CD4-positive, CD25-positive, alpha-beta regulatory T cell (primary cell): ENCODE measurements at regions not wholly inside any gene's neighbourhood (a gene's known extent, or its start where the extent isn't known, plus 50 kb on each side); places are given as distances from the start of the nearest gene placed in this dataset.
A peak's percentile ranks its signal among the peaks of the same experiment; 100 is the strongest.

Experiments used
- ATAC-seq, 2 donors: fragments of 150-1000 bp; cut with Tn5 transposase; one replicate each; pipeline ENCODE4 v1.10.0; 2021; ENCODE audit warnings: low read depth in 2 of 2, moderate number of reproducible peaks in 2 of 2, moderate library complexity in 1 of 2
- DNase-seq, 3 donors: peaks; one replicate each; pipeline versions ENCODE4 v3.0.0 to v3.0.0-alpha.2; 2012 to 2022; ENCODE audit warnings: mixed read lengths in 1 of 3
- H3K27ac ChIP-seq: one replicate; pipeline ENCODE4 v1.7.0; 2013; ENCODE audit warnings: mild to moderate bottlenecking, low read length; ENCODE audit not compliant: insufficient read depth, poor library complexity, severe bottlenecking
- H3K27me3 ChIP-seq: one replicate; pipeline ENCODE4 v1.7.0; 2013; ENCODE audit warnings: low read length; ENCODE audit not compliant: control insufficient read depth, insufficient read depth
- H3K36me3 ChIP-seq: one replicate; pipeline ENCODE4 v1.7.0; 2013; ENCODE audit warnings: mild to moderate bottlenecking, low read length, moderate library complexity; ENCODE audit not compliant: control insufficient read depth, insufficient read depth
- H3K4me1 ChIP-seq: 2 replicates; pipeline ENCODE4 v1.7.0; 2013; ENCODE audit warnings: mild to moderate bottlenecking, low read length; ENCODE audit not compliant: insufficient read depth, control insufficient read depth, poor library complexity, severe bottlenecking
- H3K4me3 ChIP-seq: one replicate; pipeline ENCODE4 v1.7.0; 2013; ENCODE audit warnings: low read depth, mild to moderate bottlenecking, low read length, moderate library complexity
- H3K9me3 ChIP-seq, 2 experiments: 1 replicate in 1 of 2; 2 replicates in 1 of 2; pipeline ENCODE4 v1.7.0; 2013; ENCODE audit warnings: low read length in 2 of 2, mild to moderate bottlenecking in 1 of 2, moderate library complexity in 1 of 2; ENCODE audit not compliant: control insufficient read depth in 2 of 2
- H3K27ac Mint-ChIP-seq, 3 donors: one replicate each; pipeline ENCODE4 v1.8.0; 2020 to 2022; ENCODE audit warnings: mild to moderate bottlenecking in 3 of 3, mixed read lengths in 3 of 3, moderate library complexity in 2 of 3
- H3K27me3 Mint-ChIP-seq: one replicate; pipeline ENCODE4 v1.8.0; 2022; ENCODE audit warnings: mild to moderate bottlenecking, mixed read lengths
- H3K36me3 Mint-ChIP-seq: one replicate; pipeline ENCODE4 v1.8.0; 2020; ENCODE audit warnings: mixed read lengths
- H3K4me1 Mint-ChIP-seq, 4 donors: one replicate each; pipeline ENCODE4 v1.8.0; 2020 to 2022; ENCODE audit warnings: mixed read lengths in 4 of 4, mild to moderate bottlenecking in 1 of 4
- H3K4me3 Mint-ChIP-seq, 4 donors: one replicate each; pipeline ENCODE4 v1.8.0; 2020 to 2022; ENCODE audit warnings: mild to moderate bottlenecking in 4 of 4, mixed read lengths in 4 of 4, moderate library complexity in 3 of 4
- H3K9me3 Mint-ChIP-seq, 7 donors: one replicate each; pipeline ENCODE4 v1.8.0; 2020 to 2022; ENCODE audit warnings: mixed read lengths in 7 of 7, mild to moderate bottlenecking in 3 of 7, moderate library complexity in 2 of 7

DNA sequence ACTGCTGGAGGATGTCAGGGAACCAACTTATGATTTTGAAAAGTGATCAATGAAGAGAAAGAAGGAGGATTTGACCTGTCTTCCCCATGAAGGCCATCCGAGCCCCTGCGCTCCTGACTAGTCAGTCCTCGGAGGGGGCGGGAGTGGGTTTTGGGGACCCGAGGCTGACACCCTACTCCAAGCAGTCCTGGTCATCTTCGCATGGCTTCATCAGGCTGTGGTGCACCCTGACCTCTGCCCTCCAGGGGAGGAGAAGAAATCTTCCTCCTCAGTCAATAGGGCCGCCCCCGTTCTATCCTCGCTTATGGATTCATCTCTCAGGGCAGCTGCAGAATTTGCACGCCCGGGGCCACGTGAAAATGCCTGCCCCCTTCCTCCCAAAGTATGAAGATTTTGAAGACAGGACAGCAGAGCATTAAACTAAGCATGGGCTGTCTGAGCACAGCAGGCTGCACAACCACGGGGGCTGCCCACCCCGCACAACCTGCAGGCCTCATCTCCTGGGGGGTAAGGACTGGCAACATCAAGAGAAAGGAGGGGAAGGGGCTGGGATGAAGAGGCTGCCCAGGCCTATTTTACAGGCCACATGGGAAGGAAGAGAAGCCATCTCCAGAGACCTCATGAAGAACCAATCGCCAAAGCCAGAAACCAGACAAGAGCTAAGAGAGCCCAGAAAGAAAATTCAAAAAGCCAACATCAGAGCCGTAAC, 138.1 kb upstream of the PHACTR3 start:
- Histone ChIP-seq H3K27me3 (no peaks in the 10 kb centered on the region), H3K4me1 (no peaks in the 10 kb centered on the region), H3K36me3 (no peaks in the 10 kb centered on the region), H3K9me3 (no peaks in the 10 kb centered on the region), H3K4me3 (no peak overlapping the region), H3K27ac (no peak overlapping the region)
- no peak for DNase-seq
- Mint-ChIP-seq H3K27ac (no peak overlapping the region), H3K27me3 (no peaks in the 10 kb centered on the region), H3K9me3 (no peaks in the 10 kb centered on the region), H3K36me3 (no peaks in the 10 kb centered on the region), H3K4me1 (no peaks in the 10 kb centered on the region), H3K4me3 (no peak overlapping the region)
- no peak for ATAC-seq

GRCh38 chr20:59468831-59469230, 135.5 kb upstream of the PHACTR3 start:
- H3K36me3 ChIP-seq, result no peaks in the 10 kb centered on the region
- no peak overlapping the region for H3K27ac ChIP-seq
- no peak overlapping the region for H3K4me3 ChIP-seq
- no peaks in the 10 kb centered on the region for H3K4me1 Mint-ChIP-seq
- H3K9me3 ChIP-seq, result no peaks in the 10 kb centered on the region
- no peak overlapping the region for H3K27ac Mint-ChIP-seq
- no peak for ATAC-seq
- no peaks in the 10 kb centered on the region for H3K36me3 Mint-ChIP-seq
- H3K9me3 Mint-ChIP-seq, result no peaks in the 10 kb centered on the region
- no peaks in the 10 kb centered on the region for H3K4me1 ChIP-seq
- no peak overlapping the region for H3K4me3 Mint-ChIP-seq
- no peaks in the 10 kb centered on the region for H3K27me3 ChIP-seq
- no peak for DNase-seq
- H3K27me3 Mint-ChIP-seq, result no peaks in the 10 kb centered on the region

GRCh38 chr20:59469267-59470252, 134.8 kb upstream of the PHACTR3 start:
- no peaks in the 10 kb centered on the region for H3K36me3 ChIP-seq
- no peak for ATAC-seq
- H3K4me1 Mint-ChIP-seq, result no peaks in the 10 kb centered on the region
- no peak for DNase-seq
- no peak overlapping the region for H3K4me3 Mint-ChIP-seq
- no peaks in the 10 kb centered on the region for H3K9me3 Mint-ChIP-seq
- no peak overlapping the region for H3K27ac Mint-ChIP-seq
- H3K27ac ChIP-seq, result no peak overlapping the region
- no peaks in the 10 kb centered on the region for H3K27me3 ChIP-seq
- no peaks in the 10 kb centered on the region for H3K9me3 ChIP-seq
- H3K4me3 ChIP-seq, result no peak overlapping the region
- H3K36me3 Mint-ChIP-seq, result no peaks in the 10 kb centered on the region
- H3K4me1 ChIP-seq, result no peaks in the 10 kb centered on the region
- H3K27me3 Mint-ChIP-seq, result peaks cover 6% of the 10 kb centered on the region

DNA sequence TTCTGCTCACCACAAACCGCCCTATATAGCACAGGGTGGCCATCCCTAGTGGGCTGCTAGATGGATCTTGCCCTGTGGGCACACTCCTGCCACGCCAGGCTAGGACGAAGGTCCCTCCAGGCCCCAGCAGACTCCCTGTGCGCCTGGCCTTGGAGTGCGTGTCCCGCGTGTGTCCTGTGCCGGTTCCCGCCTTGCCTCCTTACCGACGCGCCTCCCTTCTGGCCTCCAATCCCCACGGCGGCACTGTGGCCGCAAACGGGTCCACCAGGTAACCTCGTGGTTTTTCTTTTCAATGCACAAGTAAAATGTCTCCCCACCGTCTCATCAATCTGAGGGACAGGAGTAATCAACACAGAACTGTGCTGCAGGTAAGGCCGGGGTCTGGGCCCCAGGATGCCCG, 133.8 kb upstream of the PHACTR3 start:
- DNase-seq (no peak), ATAC-seq (no peak)
- no peaks in the 10 kb centered on the region for H3K4me1 ChIP-seq
- H3K36me3 ChIP-seq, result no peaks in the 10 kb centered on the region
- Mint-ChIP-seq H3K4me1 (no peaks in the 10 kb centered on the region), H3K36me3 (no peaks in the 10 kb centered on the region), H3K27me3 (peaks cover 6% of the 10 kb centered on the region), H3K4me3 (no peak overlapping the region), H3K27ac (no peak overlapping the region), H3K9me3 (no peaks in the 10 kb centered on the region)
- H3K27ac ChIP-seq, result no peak overlapping the region
- no peaks in the 10 kb centered on the region for H3K9me3 ChIP-seq
- no peak overlapping the region for H3K4me3 ChIP-seq
- no peaks in the 10 kb centered on the region for H3K27me3 ChIP-seq

DNA sequence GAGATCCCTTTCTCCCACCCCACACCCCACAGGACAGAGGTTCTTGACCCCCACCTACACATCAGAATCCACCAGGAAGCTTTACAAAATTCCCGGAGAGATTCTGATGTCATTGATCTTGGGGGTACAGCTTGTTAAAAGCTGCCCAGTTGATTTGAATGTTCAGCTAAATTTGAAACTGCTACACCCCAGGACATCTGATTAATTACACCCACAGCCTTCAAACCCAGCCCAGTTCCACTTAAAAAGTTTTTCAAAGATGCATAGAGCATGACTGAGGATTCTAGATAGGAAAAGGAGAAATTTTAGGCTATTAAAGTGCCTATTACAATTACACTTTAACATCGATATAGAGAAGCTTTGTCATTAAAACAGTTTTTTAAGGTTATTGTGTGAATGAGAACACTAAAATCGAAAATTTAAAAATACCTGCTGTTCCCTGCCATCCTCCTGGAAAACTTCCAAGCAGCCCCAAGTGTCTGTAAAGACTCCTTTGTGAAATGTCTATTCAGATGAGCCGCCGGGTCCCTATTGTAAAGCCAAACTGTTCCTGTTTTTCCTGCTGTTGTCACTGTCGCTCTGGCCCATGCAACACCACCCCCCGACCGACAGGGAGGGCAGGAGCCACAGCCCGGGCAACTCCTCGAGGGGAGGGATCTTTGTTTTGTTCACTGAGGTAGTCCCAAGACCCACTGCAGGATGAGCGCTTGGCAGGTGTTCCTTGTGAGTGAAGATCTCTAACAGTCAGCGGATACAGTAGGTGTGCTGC, 132.5 kb upstream of the PHACTR3 start:
- ATAC-seq (no peak), DNase-seq (no peak)
- no peaks in the 10 kb centered on the region for H3K36me3 ChIP-seq
- H3K9me3 Mint-ChIP-seq, result no peaks in the 10 kb centered on the region
- no peak overlapping the region for H3K4me3 ChIP-seq
- no peak overlapping the region for H3K27ac ChIP-seq
- no peaks in the 10 kb centered on the region for H3K9me3 ChIP-seq
- H3K4me3 Mint-ChIP-seq, result no peak overlapping the region
- H3K27me3 Mint-ChIP-seq, result peaks cover 6% of the 10 kb centered on the region
- no peaks in the 10 kb centered on the region for H3K4me1 ChIP-seq
- H3K36me3 Mint-ChIP-seq, result no peaks in the 10 kb centered on the region
- no peaks in the 10 kb centered on the region for H3K4me1 Mint-ChIP-seq
- peaks cover 1% of the 10 kb centered on the region for H3K27me3 ChIP-seq
- H3K27ac Mint-ChIP-seq, result peak overlapping the region in 1 of 3 donors; percentile 48

DNA sequence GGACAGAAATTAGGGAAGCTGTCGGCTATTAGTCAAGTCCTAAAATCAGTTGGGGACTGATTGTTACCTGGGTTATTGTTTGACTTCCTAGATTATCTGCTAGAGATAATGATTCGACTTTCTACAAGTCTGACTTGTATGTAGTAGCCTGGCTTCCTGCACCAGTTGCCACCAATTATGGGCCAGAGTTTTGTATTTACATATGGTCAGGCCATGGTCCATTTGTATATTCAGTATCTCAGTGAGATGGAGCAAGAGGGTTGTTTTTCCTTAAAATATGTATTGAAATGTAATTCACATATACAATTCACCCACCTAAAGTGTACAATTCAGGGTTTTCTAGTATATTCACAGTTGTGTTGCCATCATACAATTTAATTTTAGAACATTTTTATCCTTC, 130.6 kb upstream of the PHACTR3 start:
- Mint-ChIP-seq H3K4me3 (no peak overlapping the region), H3K4me1 (no peaks in the 10 kb centered on the region), H3K36me3 (no peaks in the 10 kb centered on the region), H3K27ac (no peak overlapping the region), H3K27me3 (peaks cover 6% of the 10 kb centered on the region), H3K9me3 (no peaks in the 10 kb centered on the region)
- H3K27me3 ChIP-seq, result peaks cover 2% of the 10 kb centered on the region
- ATAC-seq (no peak), DNase-seq (no peak)
- no peaks in the 10 kb centered on the region for H3K36me3 ChIP-seq
- H3K27ac ChIP-seq, result no peak overlapping the region
- no peaks in the 10 kb centered on the region for H3K4me1 ChIP-seq
- no peaks in the 10 kb centered on the region for H3K9me3 ChIP-seq
- H3K4me3 ChIP-seq, result no peak overlapping the region

GRCh38 chr20:59481067-59481466, 123.3 kb upstream of the PHACTR3 start:
- DNase-seq (no peak), ATAC-seq (no peak)
- Mint-ChIP-seq H3K27ac (no peak overlapping the region), H3K4me1 (no peaks in the 10 kb centered on the region), H3K27me3 (peaks cover 10% of the 10 kb centered on the region), H3K4me3 (no peak overlapping the region), H3K36me3 (no peaks in the 10 kb centered on the region), H3K9me3 (peaks cover 0 to 3% (median 0%) of the 10 kb centered on the region in 7 donors)
- Histone ChIP-seq H3K27me3 (peaks cover 13% of the 10 kb centered on the region), H3K4me1 (no peaks in the 10 kb centered on the region), H3K9me3 (no peaks in the 10 kb centered on the region), H3K36me3 (no peaks in the 10 kb centered on the region), H3K4me3 (no peak overlapping the region), H3K27ac (no peak overlapping the region)
